Peyer's patch (tissue), 4 donors: ENCODE measurements at regions not wholly inside any gene's neighbourhood (a gene's known extent, or its start where the extent isn't known, plus 50 kb on each side); places are given as distances from the start of the nearest gene placed in this dataset.

ENCODE experiments used
- DNase-seq, 3 donors: peaks; one replicate each; pipeline ENCODE4 v3.0.0-alpha.2; 2017 to 2019
- H3K27ac ChIP-seq, 4 donors: fragments of 200-600 bp; sonication (generic); one replicate each; pipeline ENCODE4 v1.5.1; 2016 to 2019
- H3K27me3 ChIP-seq, 2 donors: fragments of 200-600 bp; sonication (generic); one replicate each; pipeline ENCODE4 v1.5.1; 2019
- H3K36me3 ChIP-seq, 3 donors: fragments of 200-600 bp; sonication (generic); one replicate each; pipeline ENCODE4 v1.5.1; 2016 to 2019
- H3K4me1 ChIP-seq, 4 donors: fragments of 200-600 bp; sonication (generic); one replicate each; pipeline ENCODE4 v1.5.1; 2016 to 2019
- H3K4me3 ChIP-seq, 4 donors: fragments of 200-600 bp; sonication (generic); 1 replicate in 3 of 4; 2 replicates in 1 of 4; pipeline ENCODE4 v1.5.1; 2016 to 2019; ENCODE audit warnings: mild to moderate bottlenecking in 1 of 4
- H3K9me3 ChIP-seq, 4 donors: fragments of 200-600 bp; sonication (generic); one replicate each; pipeline ENCODE4 v1.5.1; 2016 to 2019; ENCODE audit warnings: mild to moderate bottlenecking in 1 of 4
- CTCF ChIP-seq, 6 experiments: fragments of 450-650 bp in 4 of 6; fragments of 200-600 bp in 2 of 6; sonication (generic) in 1 of 6; IDR thresholded peaks; one replicate each; pipeline ENCODE4 v1.5.1; 2017 to 2019; ENCODE audit warnings: antibody characterized with exemption in 6 of 6, mild to moderate bottlenecking in 3 of 6, moderate library complexity in 1 of 6
- POLR2A ChIP-seq, 2 donors: fragments of 450-650 bp; IDR thresholded peaks; one replicate each; pipeline ENCODE4 v1.5.1; 2017; ENCODE audit warnings: antibody characterized with exemption in 2 of 2, mild to moderate bottlenecking in 2 of 2, moderate library complexity in 2 of 2

- DNase-seq = no peak
- Histone ChIP-seq H3K4me1 (no peaks in the 10 kb centered on the region), H3K9me3 (no peaks in the 10 kb centered on the region), H3K27me3 (no peaks in the 10 kb centered on the region), H3K36me3 (no peaks in the 10 kb centered on the region), H3K27ac (no peak overlapping the region), H3K4me3 (no peak overlapping the region)
- TF ChIP-seq CTCF (IDR thresholded peaks at IDR 0.05) (no peak), POLR2A (IDR thresholded peaks at IDR 0.05) (no peak)
These were observed 54.5 kb upstream of the HTR4 start for GRCh38 chr5:148708854-148709253.

GRCh38 chr5:148711961-148712360 is 57.6 kb upstream of the HTR4 start:
- Histone ChIP-seq H3K36me3 (no peaks in the 10 kb centered on the region), H3K27me3 (no peaks in the 10 kb centered on the region), H3K4me3 (no peak overlapping the region), H3K27ac (no peak overlapping the region), H3K9me3 (no peaks in the 10 kb centered on the region), H3K4me1 (no peaks in the 10 kb centered on the region)
- TF ChIP-seq POLR2A (IDR thresholded peaks at IDR 0.05) (no peak), CTCF (IDR thresholded peaks at IDR 0.05) (no peak)
- DNase-seq = no peak

DNA sequence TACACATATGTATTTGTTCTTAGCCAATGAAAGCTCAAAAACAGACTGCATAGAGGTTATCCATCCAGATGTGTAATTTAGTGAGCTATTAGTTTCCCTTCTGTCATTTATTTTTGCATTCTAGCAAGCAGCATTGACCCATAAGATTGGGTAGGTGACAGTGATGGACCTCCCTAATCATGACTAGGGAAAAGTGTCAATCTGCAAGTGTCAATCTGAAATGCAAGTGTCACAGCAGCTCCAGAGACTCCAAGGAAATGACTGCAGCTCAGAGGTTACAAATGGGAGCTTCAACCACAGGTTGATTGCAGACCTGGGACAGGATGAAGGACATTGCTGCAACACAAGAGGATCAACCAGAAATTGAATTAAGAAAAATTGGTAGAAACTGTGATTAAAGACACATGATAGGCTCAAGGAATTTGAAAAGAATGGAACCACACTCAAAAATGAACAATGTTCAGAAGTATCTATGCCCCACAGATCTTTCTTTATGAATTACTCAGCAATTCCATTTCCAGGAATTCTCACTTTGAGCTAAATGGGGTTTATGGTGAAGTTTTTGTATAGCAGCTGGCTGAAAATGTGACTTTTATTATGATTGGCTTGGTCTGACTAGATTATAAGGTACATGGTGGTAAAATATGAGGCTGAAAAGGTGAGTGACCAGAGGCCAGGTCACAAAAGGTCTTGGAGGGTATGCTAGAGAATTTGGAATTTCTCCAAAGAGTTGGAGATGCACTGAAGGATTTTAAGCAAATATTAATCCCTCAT is 59.6 kb upstream of the HTR4 start:
- Histone ChIP-seq H3K4me1 (no peaks in the 10 kb centered on the region), H3K27ac (no peak overlapping the region), H3K9me3 (no peaks in the 10 kb centered on the region), H3K36me3 (no peaks in the 10 kb centered on the region), H3K4me3 (no peak overlapping the region), H3K27me3 (no peaks in the 10 kb centered on the region)
- TF ChIP-seq POLR2A (IDR thresholded peaks at IDR 0.05) (no peak), CTCF (IDR thresholded peaks at IDR 0.05) (no peak)
- no peak for DNase-seq

GRCh38 chr5:148716716-148717115 is 62.4 kb upstream of the HTR4 start:
- Histone ChIP-seq H3K27ac (no peak overlapping the region), H3K9me3 (no peaks in the 10 kb centered on the region), H3K4me1 (no peaks in the 10 kb centered on the region), H3K27me3 (no peaks in the 10 kb centered on the region), H3K4me3 (no peak overlapping the region), H3K36me3 (no peaks in the 10 kb centered on the region)
- DNase-seq = no peak
- TF ChIP-seq POLR2A (IDR thresholded peaks at IDR 0.05) (no peak), CTCF (IDR thresholded peaks at IDR 0.05) (no peak)

DNA sequence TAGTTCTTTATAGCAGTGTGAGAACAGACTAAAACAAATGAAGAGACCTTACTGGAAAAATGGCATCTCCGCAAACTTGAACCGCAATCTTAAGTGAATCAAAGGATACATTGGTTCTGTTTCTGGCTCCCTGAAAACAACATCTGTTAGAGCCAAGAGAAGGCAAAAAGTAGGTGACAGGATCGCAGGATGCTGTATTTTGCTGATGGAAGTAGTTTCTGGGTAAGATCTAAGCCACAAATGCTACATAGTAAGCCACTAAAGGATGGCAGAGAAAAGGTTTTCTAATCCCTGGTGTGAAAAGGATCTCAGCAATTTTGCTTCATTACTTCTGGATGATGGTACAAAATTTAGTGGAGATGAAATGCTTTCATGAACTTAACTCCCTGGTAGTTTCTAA is 63.3 kb upstream of the HTR4 start:
- Histone ChIP-seq H3K4me3 (no peak overlapping the region), H3K27me3 (no peaks in the 10 kb centered on the region), H3K9me3 (no peaks in the 10 kb centered on the region), H3K4me1 (no peaks in the 10 kb centered on the region), H3K36me3 (no peaks in the 10 kb centered on the region), H3K27ac (no peak overlapping the region)
- no peak for DNase-seq
- TF ChIP-seq POLR2A (IDR thresholded peaks at IDR 0.05) (no peak), CTCF (IDR thresholded peaks at IDR 0.05) (no peak)

DNA sequence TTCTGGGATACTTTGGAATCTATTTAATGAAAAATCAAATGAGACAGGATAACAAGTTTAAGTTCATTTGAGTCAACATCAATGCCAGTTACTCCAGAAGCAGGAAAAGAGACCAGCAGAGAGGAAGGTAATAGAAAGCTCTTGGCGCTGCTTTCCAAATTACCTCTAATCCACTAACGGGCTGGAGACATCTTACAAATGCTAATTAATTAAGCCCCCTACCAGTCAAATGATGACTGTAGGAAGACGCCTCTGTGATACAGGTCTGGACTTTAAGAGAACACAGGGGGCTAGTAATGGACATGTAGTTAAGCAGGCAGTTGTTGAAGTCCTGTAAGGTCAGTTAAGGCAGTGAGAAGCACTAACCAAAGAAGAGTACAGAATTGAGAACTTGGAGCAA is 65.3 kb upstream of the HTR4 start:
- H3K27ac ChIP-seq = no peak overlapping the region
- TF ChIP-seq CTCF (IDR thresholded peaks at IDR 0.05) (no peak), POLR2A (IDR thresholded peaks at IDR 0.05) (no peak)
- H3K27me3 ChIP-seq = no peaks in the 10 kb centered on the region
- no peaks in the 10 kb centered on the region for H3K36me3 ChIP-seq
- DNase-seq = no peak
- H3K9me3 ChIP-seq = no peaks in the 10 kb centered on the region
- no peak overlapping the region for H3K4me3 ChIP-seq
- no peaks in the 10 kb centered on the region for H3K4me1 ChIP-seq
